ENCODE measurements at regions not wholly inside any gene's neighbourhood (a gene's known extent, or its start where the extent isn't known, plus 50 kb on each side); places are given as distances from the start of the nearest gene placed in this dataset.

- no peak for DNase-seq (ENCODE audit: low read depth, low spot score)
- no peak for ATAC-seq
- Histone ChIP-seq H3K27ac (ENCODE audit: low read length) (no peak overlapping the region), H3K4me1 (ENCODE audit: control insufficient read depth, insufficient read depth, low read length) (no peaks in the 10 kb centered on the region), H3K9me3 (ENCODE audit: control insufficient read depth, insufficient read depth, low read depth, low read length) (no peaks in the 10 kb centered on the region), H3K4me3 (ENCODE audit: low read depth in 2 of 2, low read length in 2 of 2) (no peak overlapping the region), H3K27me3 (ENCODE audit: control insufficient read depth, insufficient read depth, low read length) (no peaks in the 10 kb centered on the region), H3K36me3 (ENCODE audit: control insufficient read depth, insufficient read depth, low read length) (no peaks in the 10 kb centered on the region)
- intact Hi-C loops (cut with micrococcal nuclease; ENCODE audit: unreplicated experiment) (no loop called here), in situ Hi-C loops (cut with HindIII; ENCODE audit: low pct_unique_long_range_greater_than_20kb, low sequenced_read_pairs) (no loop called here)
- ChIA-PET CTCF (no interaction called here), POLR2A (no interaction called here)
- no TSS peak for BruUV-seq (replicated peaks)
- no peak for TF ChIP-seq REST (IDR thresholded peaks at IDR 0.05; ENCODE audit: insufficient read depth in 1 of 2, low read depth in 2 of 2, low read length in 1 of 2)
- TF ChIP-seq TCF7L2 (IDR thresholded peaks at IDR 0.05; ENCODE audit: low read depth, low read length) = no peak
- TF ChIP-seq POLR2AphosphoS5 (IDR thresholded peaks at IDR 0.05; ENCODE audit: low read depth, low read length) = no peak
- TF ChIP-seq SIN3A (IDR thresholded peaks at IDR 0.05; ENCODE audit: borderline replicate concordance, insufficient read depth, low read depth, low read length) = no peak
- TF ChIP-seq CTCF (IDR thresholded peaks at IDR 0.05) = no peak
Measured at GRCh38 chr13:76556627-76557026, 329.6 kb downstream of the KCTD12 start.

GRCh38 chr13:76552807-76553206, 333.4 kb downstream of the KCTD12 start:
- H3K36me3 ChIP-seq (ENCODE audit: control insufficient read depth, insufficient read depth, low read length) = no peaks in the 10 kb centered on the region
- DNase-seq (ENCODE audit: low read depth, low spot score) (no peak), ATAC-seq (no peak)
- H3K9me3 ChIP-seq (ENCODE audit: control insufficient read depth, insufficient read depth, low read depth, low read length) = no peaks in the 10 kb centered on the region
- no peak overlapping the region for H3K27ac ChIP-seq (ENCODE audit: low read length)
- ChIA-PET CTCF (no interaction called here), POLR2A (no interaction called here)
- no peak overlapping the region for H3K4me3 ChIP-seq (ENCODE audit: low read depth in 2 of 2, low read length in 2 of 2)
- H3K27me3 ChIP-seq (ENCODE audit: control insufficient read depth, insufficient read depth, low read length) = no peaks in the 10 kb centered on the region
- no TSS peak for BruUV-seq (replicated peaks)
- no peaks in the 10 kb centered on the region for H3K4me1 ChIP-seq (ENCODE audit: control insufficient read depth, insufficient read depth, low read length)
- in situ Hi-C loops (cut with HindIII; ENCODE audit: low pct_unique_long_range_greater_than_20kb, low sequenced_read_pairs) = no loop called here
- TF ChIP-seq TCF7L2 (IDR thresholded peaks at IDR 0.05; ENCODE audit: low read depth, low read length) (no peak), CTCF (IDR thresholded peaks at IDR 0.05) (no peak), SIN3A (IDR thresholded peaks at IDR 0.05; ENCODE audit: borderline replicate concordance, insufficient read depth, low read depth, low read length) (no peak), REST (IDR thresholded peaks at IDR 0.05; ENCODE audit: insufficient read depth in 1 of 2, low read depth in 2 of 2, low read length in 1 of 2) (no peak), POLR2AphosphoS5 (IDR thresholded peaks at IDR 0.05; ENCODE audit: low read depth, low read length) (no peak)
- intact Hi-C loops (cut with micrococcal nuclease; ENCODE audit: unreplicated experiment) = no loop called here

Data from Panc1 (cell line).